ENCODE measurements at regions not wholly inside any gene's neighbourhood (a gene's known extent, or its start where the extent isn't known, plus 50 kb on each side); places are given as distances from the start of the nearest gene placed in this dataset.

DNA sequence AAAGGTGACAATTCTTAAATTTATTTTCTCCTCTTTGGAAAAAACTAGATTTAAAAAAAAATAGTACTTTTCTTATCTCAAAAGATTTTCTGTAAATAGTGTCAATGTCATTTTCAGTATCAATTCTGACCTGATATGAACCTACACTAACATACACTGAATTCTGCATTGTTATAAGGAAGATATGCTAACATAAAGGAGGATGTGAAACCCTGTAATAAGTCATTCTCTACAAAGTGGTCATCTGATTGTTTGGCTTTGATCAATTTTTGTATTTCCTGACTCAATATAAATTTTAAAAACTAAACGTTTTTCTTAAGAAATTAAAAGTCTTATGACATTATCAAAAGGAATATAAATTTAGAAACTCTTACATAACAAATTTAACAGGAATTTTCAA is 233.6 kb upstream of the EDIL3 start (continued):
- no peak for TF ChIP-seq RAD21 (IDR thresholded peaks at IDR 0.05; ENCODE audit: low read depth)

DNA sequence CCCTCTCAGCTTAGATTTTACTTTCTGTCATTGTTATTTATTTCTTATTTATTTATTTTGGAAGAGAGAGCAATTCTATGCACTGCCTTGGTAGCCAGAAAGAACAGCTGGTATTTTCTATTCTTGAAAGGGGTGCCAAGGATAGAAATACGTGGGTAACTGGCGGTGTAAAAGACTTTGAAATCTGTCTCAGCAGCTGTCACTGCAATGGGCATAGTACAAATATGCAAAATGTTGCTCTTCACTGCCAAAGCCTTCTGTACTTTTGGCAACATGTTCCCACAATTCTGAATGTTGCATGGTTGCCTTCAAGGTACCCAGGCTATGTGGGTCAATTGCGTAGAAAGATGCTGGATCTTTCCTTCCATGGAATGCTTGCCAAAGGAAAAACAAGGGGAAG is 230.2 kb upstream of the EDIL3 start:
- Histone ChIP-seq H2AFZ (ENCODE audit: low read depth, low read length, poor library complexity, severe bottlenecking) (no peak overlapping the region), H3K27me3 (ENCODE audit: insufficient read depth, low read length) (no peaks in the 10 kb centered on the region), H3K4me1 (ENCODE audit: control insufficient read depth in 1 of 2, insufficient read depth in 2 of 2, low read length in 2 of 2) (no peaks in the 10 kb centered on the region), H3K79me2 (ENCODE audit: insufficient read depth, low read length) (no peaks in the 10 kb centered on the region), H3K4me2 (ENCODE audit: low read length) (no peak overlapping the region), H3K4me3 (replicated peaks in 1 of 2; ENCODE audit: low read depth in 1 of 2, low read length in 2 of 2) (no peak overlapping the region), H3K36me3 (ENCODE audit: control insufficient read depth in 1 of 2, insufficient read depth in 2 of 2, low read length in 2 of 2) (no peaks in the 10 kb centered on the region), H3K9me2 (ENCODE audit: insufficient read depth) (0 out of 2 replicates have a peak, but pooled peaks cover 3% of the 10 kb centered on the region), H3K9me3 (ENCODE audit: control insufficient read depth in 1 of 2, insufficient read depth in 1 of 2, low read depth in 1 of 2, low read length in 2 of 2) (no peaks in the 10 kb centered on the region), H3K27ac (ENCODE audit: low read depth, low read length) (no peak overlapping the region), H3K9ac (ENCODE audit: low read length) (no peak overlapping the region), H4K20me1 (ENCODE audit: insufficient read depth) (no peaks in the 10 kb centered on the region)
- intact Hi-C loops (cut with micrococcal nuclease) = no loop called here
- DNase-seq (ENCODE audit: low read depth, low spot score) = no peak
- RAD21 ChIA-PET (ENCODE audit: low non-redundant PET in 1 of 2, low total read pairs in 2 of 2, uncharacterized antibody in 2 of 2, unreplicated experiment in 2 of 2) = interaction anchor here in 1 of 2 experiments (0.7 kb wide), 1 partner anchor 489 kb away, joined by 4 read pairs; no protein-coding TSS in a partner anchor
- ATAC-seq = no peak
- BruUV-seq (replicated peaks) = no TSS peak
- POLR2A ChIA-PET = no interaction called here
- CTCF ChIA-PET = no interaction called here
- TF ChIP-seq, protein P1, sequence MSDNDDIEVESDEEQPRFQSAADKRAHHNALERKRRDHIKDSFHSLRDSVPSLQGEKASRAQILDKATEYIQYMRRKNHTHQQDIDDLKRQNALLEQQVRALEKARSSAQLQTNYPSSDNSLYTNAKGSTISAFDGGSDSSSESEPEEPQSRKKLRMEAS (IDR thresholded peaks at IDR 0.05) = no peak
- no peak for TF ChIP-seq ZFX (IDR thresholded peaks at IDR 0.05)
- TF ChIP-seq, protein P2, sequence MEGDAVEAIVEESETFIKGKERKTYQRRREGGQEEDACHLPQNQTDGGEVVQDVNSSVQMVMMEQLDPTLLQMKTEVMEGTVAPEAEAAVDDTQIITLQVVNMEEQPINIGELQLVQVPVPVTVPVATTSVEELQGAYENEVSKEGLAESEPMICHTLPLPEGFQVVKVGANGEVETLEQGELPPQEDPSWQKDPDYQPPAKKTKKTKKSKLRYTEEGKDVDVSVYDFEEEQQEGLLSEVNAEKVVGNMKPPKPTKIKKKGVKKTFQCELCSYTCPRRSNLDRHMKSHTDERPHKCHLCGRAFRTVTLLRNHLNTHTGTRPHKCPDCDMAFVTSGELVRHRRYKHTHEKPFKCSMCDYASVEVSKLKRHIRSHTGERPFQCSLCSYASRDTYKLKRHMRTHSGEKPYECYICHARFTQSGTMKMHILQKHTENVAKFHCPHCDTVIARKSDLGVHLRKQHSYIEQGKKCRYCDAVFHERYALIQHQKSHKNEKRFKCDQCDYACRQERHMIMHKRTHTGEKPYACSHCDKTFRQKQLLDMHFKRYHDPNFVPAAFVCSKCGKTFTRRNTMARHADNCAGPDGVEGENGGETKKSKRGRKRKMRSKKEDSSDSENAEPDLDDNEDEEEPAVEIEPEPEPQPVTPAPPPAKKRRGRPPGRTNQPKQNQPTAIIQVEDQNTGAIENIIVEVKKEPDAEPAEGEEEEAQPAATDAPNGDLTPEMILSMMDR (IDR thresholded peaks at IDR 0.05 in 2 of 3, conservative IDR thresholded peaks at IDR 0.05 in 1 of 3; ENCODE audit: borderline replicate concordance in 1 of 3, insufficient read depth in 1 of 3, low read depth in 2 of 3, low read length in 2 of 3) = no peak

DNA sequence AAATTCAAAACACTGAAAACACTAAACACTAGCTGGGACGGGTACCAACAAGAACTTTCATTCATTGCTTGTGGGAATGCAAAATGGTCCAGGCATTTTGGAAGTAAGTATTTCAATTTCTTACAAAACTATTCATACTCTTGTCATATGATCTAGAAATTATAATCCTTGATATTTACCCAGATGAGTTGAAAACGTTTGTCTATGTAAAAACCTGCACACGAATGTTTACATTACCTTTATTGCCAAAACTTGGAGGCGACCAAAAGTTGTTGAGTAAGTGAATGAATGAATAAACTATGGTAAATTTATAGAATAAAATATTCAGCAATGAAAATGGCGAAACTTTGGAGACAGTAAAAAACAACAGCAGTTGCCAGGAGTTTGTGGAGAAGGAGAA is 222.1 kb upstream of the EDIL3 start:
- Histone ChIP-seq H3K9me2 (ENCODE audit: insufficient read depth) (0 out of 2 replicates have a peak, but pooled peaks cover 3% of the 10 kb centered on the region), H4K20me1 (ENCODE audit: insufficient read depth) (no peaks in the 10 kb centered on the region), H3K4me2 (ENCODE audit: low read length) (no peak overlapping the region), H3K9me3 (ENCODE audit: control insufficient read depth in 1 of 2, insufficient read depth in 1 of 2, low read depth in 1 of 2, low read length in 2 of 2) (no peaks in the 10 kb centered on the region), H3K4me1 (ENCODE audit: control insufficient read depth in 1 of 2, insufficient read depth in 2 of 2, low read length in 2 of 2) (no peaks in the 10 kb centered on the region), H3K27me3 (ENCODE audit: insufficient read depth, low read length) (no peaks in the 10 kb centered on the region), H3K27ac (ENCODE audit: low read depth, low read length) (no peak overlapping the region), H2AFZ (ENCODE audit: low read depth, low read length, poor library complexity, severe bottlenecking) (no peak overlapping the region), H3K4me3 (replicated peaks in 1 of 2; ENCODE audit: low read depth in 1 of 2, low read length in 2 of 2) (no peak overlapping the region), H3K79me2 (ENCODE audit: insufficient read depth, low read length) (no peaks in the 10 kb centered on the region), H3K36me3 (ENCODE audit: control insufficient read depth in 1 of 2, insufficient read depth in 2 of 2, low read length in 2 of 2) (no peaks in the 10 kb centered on the region), H3K9ac (ENCODE audit: low read length) (no peak overlapping the region)
- BruUV-seq (replicated peaks) = no TSS peak
- ChIA-PET RAD21 (ENCODE audit: low non-redundant PET in 1 of 2, low total read pairs in 2 of 2, uncharacterized antibody in 2 of 2, unreplicated experiment in 2 of 2) (no interaction called here), POLR2A (interaction anchor here (0.6 kb wide), 1 partner anchor 323 kb away, joined by 5 read pairs; no protein-coding TSS in a partner anchor), CTCF (no interaction called here)
- DNase-seq (ENCODE audit: low read depth, low spot score) = no peak
- intact Hi-C loops (cut with micrococcal nuclease) = no loop called here
- ATAC-seq = no peak
- no peak for TF ChIP-seq POLR2AphosphoS5 (IDR thresholded peaks at IDR 0.05; ENCODE audit: low read depth, low read length)
- no peak for TF ChIP-seq SRF (IDR thresholded peaks at IDR 0.05; ENCODE audit: low read depth)
- no peak for TF ChIP-seq EGR1 (IDR thresholded peaks at IDR 0.05; ENCODE audit: low read depth)
- TF ChIP-seq, protein P3, sequence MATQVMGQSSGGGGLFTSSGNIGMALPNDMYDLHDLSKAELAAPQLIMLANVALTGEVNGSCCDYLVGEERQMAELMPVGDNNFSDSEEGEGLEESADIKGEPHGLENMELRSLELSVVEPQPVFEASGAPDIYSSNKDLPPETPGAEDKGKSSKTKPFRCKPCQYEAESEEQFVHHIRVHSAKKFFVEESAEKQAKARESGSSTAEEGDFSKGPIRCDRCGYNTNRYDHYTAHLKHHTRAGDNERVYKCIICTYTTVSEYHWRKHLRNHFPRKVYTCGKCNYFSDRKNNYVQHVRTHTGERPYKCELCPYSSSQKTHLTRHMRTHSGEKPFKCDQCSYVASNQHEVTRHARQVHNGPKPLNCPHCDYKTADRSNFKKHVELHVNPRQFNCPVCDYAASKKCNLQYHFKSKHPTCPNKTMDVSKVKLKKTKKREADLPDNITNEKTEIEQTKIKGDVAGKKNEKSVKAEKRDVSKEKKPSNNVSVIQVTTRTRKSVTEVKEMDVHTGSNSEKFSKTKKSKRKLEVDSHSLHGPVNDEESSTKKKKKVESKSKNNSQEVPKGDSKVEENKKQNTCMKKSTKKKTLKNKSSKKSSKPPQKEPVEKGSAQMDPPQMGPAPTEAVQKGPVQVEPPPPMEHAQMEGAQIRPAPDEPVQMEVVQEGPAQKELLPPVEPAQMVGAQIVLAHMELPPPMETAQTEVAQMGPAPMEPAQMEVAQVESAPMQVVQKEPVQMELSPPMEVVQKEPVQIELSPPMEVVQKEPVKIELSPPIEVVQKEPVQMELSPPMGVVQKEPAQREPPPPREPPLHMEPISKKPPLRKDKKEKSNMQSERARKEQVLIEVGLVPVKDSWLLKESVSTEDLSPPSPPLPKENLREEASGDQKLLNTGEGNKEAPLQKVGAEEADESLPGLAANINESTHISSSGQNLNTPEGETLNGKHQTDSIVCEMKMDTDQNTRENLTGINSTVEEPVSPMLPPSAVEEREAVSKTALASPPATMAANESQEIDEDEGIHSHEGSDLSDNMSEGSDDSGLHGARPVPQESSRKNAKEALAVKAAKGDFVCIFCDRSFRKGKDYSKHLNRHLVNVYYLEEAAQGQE (IDR thresholded peaks at IDR 0.05; ENCODE audit: low read depth) = no peak
- no peak for TF ChIP-seq CEBPB (IDR thresholded peaks at IDR 0.05; ENCODE audit: low read depth)
- no peak for TF ChIP-seq EZH2phosphoT487 (IDR thresholded peaks at IDR 0.05; ENCODE audit: borderline replicate concordance)
- TF ChIP-seq JUND (IDR thresholded peaks at IDR 0.05) = no peak
- TF ChIP-seq, protein P4, sequence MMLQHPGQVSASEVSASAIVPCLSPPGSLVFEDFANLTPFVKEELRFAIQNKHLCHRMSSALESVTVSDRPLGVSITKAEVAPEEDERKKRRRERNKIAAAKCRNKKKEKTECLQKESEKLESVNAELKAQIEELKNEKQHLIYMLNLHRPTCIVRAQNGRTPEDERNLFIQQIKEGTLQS (IDR thresholded peaks at IDR 0.05) = no peak
- no peak for TF ChIP-seq ELF1 (IDR thresholded peaks at IDR 0.05; ENCODE audit: borderline replicate concordance, low read depth)
- no peak for TF ChIP-seq EZH2 (IDR thresholded peaks at IDR 0.05)

Data from HCT116 (cell line).